NCI-H187 treated with DMSO at 0.1 percent for 48 hours (cell line): ENCODE measurements at regions not wholly inside any gene's neighbourhood (a gene's known extent, or its start where the extent isn't known, plus 50 kb on each side); places are given as distances from the start of the nearest gene placed in this dataset.
"Not testable (repeated sequence)": the region's sequence is repeated elsewhere in the genome, so short reads cannot be mapped to it uniquely, and the experiment has no call there.

ENCODE experiments used
- DNase-seq: peaks from one replicate; lab custom pipeline; 2025; lab: John Stamatoyannopoulos, UW

GRCh38 chr1:67530071-67530470 is 99.9 kb upstream of the SERBP1 start:
- no peak for DNase-seq

GRCh38 chr1:67532452-67533216 is 102.4 kb upstream of the SERBP1 start:
- no peak for DNase-seq

- DNase-seq = no peak
Measured at GRCh38 chr1:67534627-67535065, 104.4 kb upstream of the SERBP1 start.

GRCh38 chr1:67535474-67535873 is 105.3 kb upstream of the SERBP1 start:
- DNase-seq = no peak

- no peak for DNase-seq
Measured at GRCh38 chr1:67536957-67537666, 106.9 kb upstream of the SERBP1 start.

- DNase-seq = no peak
Measured at GRCh38 chr1:67537667-67538018, 107.4 kb upstream of the SERBP1 start.

GRCh38 chr1:67540025-67540732 is 110.0 kb upstream of the SERBP1 start:
- no peak for DNase-seq

GRCh38 chr1:67540733-67541125 is 110.5 kb upstream of the SERBP1 start:
- no peak for DNase-seq

GRCh38 chr1:67542747-67543146 is 112.5 kb upstream of the SERBP1 start:
- no peak for DNase-seq

- no peak for DNase-seq
Measured at GRCh38 chr1:67544921-67545320, 114.7 kb upstream of the SERBP1 start.

GRCh38 chr1:67545364-67545763 is 115.2 kb upstream of the SERBP1 start:
- DNase-seq = no peak

GRCh38 chr1:67551375-67551774 is 121.2 kb upstream of the SERBP1 start:
- no peak for DNase-seq

- DNase-seq = no peak
Measured at GRCh38 chr1:67552336-67552759, 122.1 kb upstream of the SERBP1 start.

- DNase-seq = not testable (repeated sequence)
Measured at GRCh38 chr1:67554204-67554603, 124.0 kb upstream of the SERBP1 start.

GRCh38 chr1:67555461-67556296 is 125.5 kb upstream of the SERBP1 start:
- DNase-seq = no peak

GRCh38 chr1:67556297-67556900 is 126.2 kb upstream of the SERBP1 start:
- no peak for DNase-seq

GRCh38 chr1:67557696-67558448 is 127.1 kb upstream of the GADD45A start:
- DNase-seq = no peak

- DNase-seq = no peak
Measured at GRCh38 chr1:67558449-67559193, 126.4 kb upstream of the GADD45A start.

GRCh38 chr1:67559222-67559700 is 125.7 kb upstream of the GADD45A start:
- no peak for DNase-seq
